Erythroblast (primary cell): ENCODE measurements at regions not wholly inside any gene's neighbourhood (a gene's known extent, or its start where the extent isn't known, plus 50 kb on each side); places are given as distances from the start of the nearest gene placed in this dataset.

Experiments used
- GATA1 ChIP-seq: IDR thresholded peaks from 2 replicates; pipeline ENCODE4 v1.6.1; 2011; ENCODE audit warnings: low read depth, mild to moderate bottlenecking, control low read depth, low read length, moderate library complexity
- POLR2A ChIP-seq: IDR thresholded peaks from 2 replicates; pipeline ENCODE4 v1.6.1; 2011; ENCODE audit warnings: mild to moderate bottlenecking, low read length

GRCh38 chr12:22835431-22835830, 210.5 kb downstream of the ETNK1 start:
- TF ChIP-seq POLR2A = no peak
- TF ChIP-seq GATA1 = no peak
